ENCODE measurements at regions not wholly inside any gene's neighbourhood (a gene's known extent, or its start where the extent isn't known, plus 50 kb on each side); places are given as distances from the start of the nearest gene placed in this dataset.
A peak's percentile ranks its signal among the peaks of the same experiment; 100 is the strongest.

- no peak for DNase-seq (ENCODE audit: low read depth in 4 of 4, low spot score in 3 of 4)
Measured at GRCh38 chr2:60106836-60107529, 446.5 kb downstream of the BCL11A start.

GRCh38 chr2:60105906-60106305 is 447.5 kb downstream of the BCL11A start:
- DNase-seq (ENCODE audit: low read depth in 4 of 4, low spot score in 3 of 4): no peak

GRCh38 chr2:60104514-60105505 is 448.6 kb downstream of the BCL11A start:
- DNase-seq (ENCODE audit: low read depth in 4 of 4, low spot score in 3 of 4): no peak

- DNase-seq (ENCODE audit: low read depth in 4 of 4, low spot score in 3 of 4): no peak
Measured at GRCh38 chr2:60100034-60100433, 453.4 kb downstream of the BCL11A start.

- no peak for DNase-seq (ENCODE audit: low read depth in 4 of 4, low spot score in 3 of 4)
Measured at GRCh38 chr2:60098996-60099395, 454.5 kb downstream of the BCL11A start.

- no peak for DNase-seq (ENCODE audit: low read depth in 4 of 4, low spot score in 3 of 4)
Measured at GRCh38 chr2:60097298-60097697, 456.2 kb downstream of the BCL11A start.

- DNase-seq (ENCODE audit: low read depth in 4 of 4, low spot score in 3 of 4): no peak
Measured at GRCh38 chr2:60096556-60096955, 456.9 kb downstream of the BCL11A start.

- no peak for DNase-seq (ENCODE audit: low read depth in 4 of 4, low spot score in 3 of 4)
Measured at GRCh38 chr2:60095903-60096302, 457.6 kb downstream of the BCL11A start.

- no peak for DNase-seq (ENCODE audit: low read depth in 4 of 4, low spot score in 3 of 4)
Measured at GRCh38 chr2:60095202-60095815, 458.1 kb downstream of the BCL11A start.

- no peak for DNase-seq (ENCODE audit: low read depth in 4 of 4, low spot score in 3 of 4)
Measured at GRCh38 chr2:60094450-60094929, 459.0 kb downstream of the BCL11A start.

- DNase-seq (ENCODE audit: low read depth in 4 of 4, low spot score in 3 of 4): no peak
Measured at GRCh38 chr2:60092781-60093180, 460.7 kb downstream of the BCL11A start.

- no peak for DNase-seq (ENCODE audit: low read depth in 4 of 4, low spot score in 3 of 4)
Measured at GRCh38 chr2:60091894-60092293, 461.6 kb downstream of the BCL11A start.

GRCh38 chr2:60091266-60091665 is 462.2 kb downstream of the BCL11A start:
- DNase-seq (ENCODE audit: low read depth in 4 of 4, low spot score in 3 of 4): no peak

GRCh38 chr2:60079562-60079961 is 473.9 kb downstream of the BCL11A start:
- DNase-seq (ENCODE audit: low read depth in 4 of 4, low spot score in 3 of 4): no peak

GRCh38 chr2:60075048-60075447 is 478.4 kb downstream of the BCL11A start:
- no peak for DNase-seq (ENCODE audit: low read depth in 4 of 4, low spot score in 3 of 4)

GRCh38 chr2:60073201-60073600 is 480.3 kb downstream of the BCL11A start:
- no peak for DNase-seq (ENCODE audit: low read depth in 4 of 4, low spot score in 3 of 4)

- no peak for DNase-seq (ENCODE audit: low read depth in 4 of 4, low spot score in 3 of 4)
Measured at GRCh38 chr2:60072609-60073008, 480.8 kb downstream of the BCL11A start.

GRCh38 chr2:60071490-60071831 is 482.0 kb downstream of the BCL11A start:
- no peak for DNase-seq (ENCODE audit: low read depth in 4 of 4, low spot score in 3 of 4)

- peak in 1 of 4 donors; percentile 22 for DNase-seq (ENCODE audit: low read depth in 4 of 4, low spot score in 3 of 4)
Measured at GRCh38 chr2:60070736-60071489, 482.5 kb downstream of the BCL11A start.

- no peak for DNase-seq (ENCODE audit: low read depth in 4 of 4, low spot score in 3 of 4)
Measured at GRCh38 chr2:60070196-60070595, 483.3 kb downstream of the BCL11A start.

- DNase-seq (ENCODE audit: low read depth in 4 of 4, low spot score in 3 of 4): no peak
Measured at GRCh38 chr2:60068755-60069154, 484.7 kb downstream of the BCL11A start.

Measured in right renal pelvis (tissue), 4 donors.